Smooth muscle cell (in vitro differentiated cells): ENCODE measurements at regions not wholly inside any gene's neighbourhood (a gene's known extent, or its start where the extent isn't known, plus 50 kb on each side); places are given as distances from the start of the nearest gene placed in this dataset.

Experiments used
- DNase-seq: peaks from one replicate; lab custom pipeline; 2025; ENCODE audit not compliant: unreplicated experiment; lab: John Stamatoyannopoulos, UW
- H2AFZ ChIP-seq: fragments of 200-600 bp; sonication (generic); 2 replicates; pipeline ENCODE4 v1.6.0; 2016; ENCODE audit warnings: antibody characterized with exemption, low read depth, mild to moderate bottlenecking
- H3F3A ChIP-seq: fragments of 200-600 bp; sonication (generic); 2 replicates; pipeline ENCODE4 v1.6.0; 2017; ENCODE audit warnings: antibody characterized with exemption, low read depth
- H3K27ac ChIP-seq: fragments of 200-600 bp; sonication (generic); 2 replicates; pipeline ENCODE4 v1.5.1; 2016; ENCODE audit warnings: low read depth, mild to moderate bottlenecking
- H3K27me3 ChIP-seq: fragments of 200-600 bp; sonication (generic); 2 replicates; pipeline ENCODE4 v1.6.1; 2016; ENCODE audit warnings: low read depth, mild to moderate bottlenecking
- H3K36me3 ChIP-seq: fragments of 200-600 bp; sonication (generic); 2 replicates; pipeline ENCODE4 v1.5.1; 2016; ENCODE audit warnings: low read depth
- H3K4me1 ChIP-seq: fragments of 200-600 bp; sonication (generic); 2 replicates; pipeline ENCODE4 v1.5.1; 2016; ENCODE audit warnings: low read depth
- H3K4me2 ChIP-seq: fragments of 200-600 bp; sonication (generic); 2 replicates; pipeline ENCODE4 v1.6.0; 2016; ENCODE audit warnings: mild to moderate bottlenecking
- H3K4me3 ChIP-seq: fragments of 200-600 bp; sonication (generic); 2 replicates; pipeline ENCODE4 v1.5.1; 2016; ENCODE audit warnings: mild to moderate bottlenecking
- H3K79me2 ChIP-seq: fragments of 200-600 bp; sonication (generic); 2 replicates; pipeline ENCODE4 v1.6.0; 2016; ENCODE audit warnings: low read depth, mild to moderate bottlenecking
- H3K9ac ChIP-seq: fragments of 200-600 bp; sonication (generic); 2 replicates; pipeline ENCODE4 v1.6.0; 2016; ENCODE audit warnings: low read depth
- H3K9me3 ChIP-seq: fragments of 200-600 bp; sonication (generic); replicated peaks from 2 replicates; pipeline ENCODE4 v1.5.1; 2016; ENCODE audit warnings: low read depth
- H4K20me1 ChIP-seq: fragments of 200-600 bp; sonication (generic); 2 replicates; pipeline ENCODE4 v1.6.0; 2016; ENCODE audit warnings: low read depth
- WGBS: methylation state at CpG from one replicate; pipeline ENCODE4 v1.1.7; 2016; ENCODE audit warnings: low lambda C conversion rate; 5-methylcytosine and 5-hydroxymethylcytosine counted together
- TF ChIP-seq, protein P1 (sequence below): fragments of 200-600 bp; sonication (generic); IDR thresholded peaks from 2 replicates; pipeline ENCODE4 v1.5.1; 2017; ENCODE audit warnings: borderline replicate concordance, mild to moderate bottlenecking, antibody characterized with exemption; ENCODE audit not compliant: insufficient read depth, poor library complexity, severe bottlenecking

DNA sequence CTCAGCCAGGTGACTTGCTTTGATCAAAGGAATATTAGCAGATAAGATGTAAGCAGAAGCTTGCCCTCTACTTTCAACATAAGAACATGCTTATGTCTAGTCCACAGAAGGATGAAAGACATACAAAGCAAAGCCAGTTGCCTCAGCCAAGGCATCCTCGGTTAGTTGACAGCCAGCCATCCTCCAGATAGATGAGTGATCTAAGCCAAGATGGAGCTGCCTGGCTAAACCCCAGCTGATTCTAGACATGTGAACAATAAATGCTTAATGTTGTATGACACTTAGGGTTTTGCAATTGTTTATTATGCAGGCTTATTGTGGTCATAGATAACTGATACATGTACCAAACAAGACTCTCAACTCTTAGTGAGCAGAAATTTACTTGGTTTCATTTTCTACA, 157.6 kb upstream of the TMTC2 start:
- Histone ChIP-seq H3K4me3 (no peak overlapping the region), H3F3A (no peaks in the 10 kb centered on the region), H3K27me3 (peaks cover 6% of the 10 kb centered on the region), H3K79me2 (no peaks in the 10 kb centered on the region), H3K4me2 (no peak overlapping the region), H2AFZ (no peak overlapping the region), H3K4me1 (no peaks in the 10 kb centered on the region), H4K20me1 (no peaks in the 10 kb centered on the region), H3K27ac (no peak overlapping the region), H3K36me3 (no peaks in the 10 kb centered on the region), H3K9ac (no peak overlapping the region), H3K9me3 (no peaks in the 10 kb centered on the region)
- TF ChIP-seq, protein P1, sequence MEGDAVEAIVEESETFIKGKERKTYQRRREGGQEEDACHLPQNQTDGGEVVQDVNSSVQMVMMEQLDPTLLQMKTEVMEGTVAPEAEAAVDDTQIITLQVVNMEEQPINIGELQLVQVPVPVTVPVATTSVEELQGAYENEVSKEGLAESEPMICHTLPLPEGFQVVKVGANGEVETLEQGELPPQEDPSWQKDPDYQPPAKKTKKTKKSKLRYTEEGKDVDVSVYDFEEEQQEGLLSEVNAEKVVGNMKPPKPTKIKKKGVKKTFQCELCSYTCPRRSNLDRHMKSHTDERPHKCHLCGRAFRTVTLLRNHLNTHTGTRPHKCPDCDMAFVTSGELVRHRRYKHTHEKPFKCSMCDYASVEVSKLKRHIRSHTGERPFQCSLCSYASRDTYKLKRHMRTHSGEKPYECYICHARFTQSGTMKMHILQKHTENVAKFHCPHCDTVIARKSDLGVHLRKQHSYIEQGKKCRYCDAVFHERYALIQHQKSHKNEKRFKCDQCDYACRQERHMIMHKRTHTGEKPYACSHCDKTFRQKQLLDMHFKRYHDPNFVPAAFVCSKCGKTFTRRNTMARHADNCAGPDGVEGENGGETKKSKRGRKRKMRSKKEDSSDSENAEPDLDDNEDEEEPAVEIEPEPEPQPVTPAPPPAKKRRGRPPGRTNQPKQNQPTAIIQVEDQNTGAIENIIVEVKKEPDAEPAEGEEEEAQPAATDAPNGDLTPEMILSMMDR: no peak
- 74% methylated on average over 1 of the region's 1 CpG for WGBS
- DNase-seq: no peak

- H2AFZ ChIP-seq: no peak overlapping the region
- no peak overlapping the region for H3K27ac ChIP-seq
- H3K4me2 ChIP-seq: no peak overlapping the region
- DNase-seq: no peak
- H3F3A ChIP-seq: no peaks in the 10 kb centered on the region
- TF ChIP-seq, protein P1: no peak
- H3K4me3 ChIP-seq: no peak overlapping the region
- H3K27me3 ChIP-seq: peaks cover 6% of the 10 kb centered on the region
- H3K36me3 ChIP-seq: no peaks in the 10 kb centered on the region
- H3K9ac ChIP-seq: no peak overlapping the region
- no peaks in the 10 kb centered on the region for H3K79me2 ChIP-seq
- H3K9me3 ChIP-seq: no peaks in the 10 kb centered on the region
- H3K4me1 ChIP-seq: no peaks in the 10 kb centered on the region
- no peaks in the 10 kb centered on the region for H4K20me1 ChIP-seq
- 70% methylated on average over 3 of the region's 3 CpGs for WGBS
Measured at GRCh38 chr12:82529954-82530353, 156.8 kb upstream of the TMTC2 start.

GRCh38 chr12:82530394-82530793, 156.3 kb upstream of the TMTC2 start:
- Histone ChIP-seq H3K4me1 (no peaks in the 10 kb centered on the region), H3K27ac (no peak overlapping the region), H3K79me2 (no peaks in the 10 kb centered on the region), H3F3A (no peaks in the 10 kb centered on the region), H2AFZ (no peak overlapping the region), H3K36me3 (no peaks in the 10 kb centered on the region), H4K20me1 (no peaks in the 10 kb centered on the region), H3K4me2 (no peak overlapping the region), H3K9ac (no peak overlapping the region), H3K4me3 (no peak overlapping the region), H3K27me3 (peaks cover 6% of the 10 kb centered on the region), H3K9me3 (no peaks in the 10 kb centered on the region)
- DNase-seq: no peak
- TF ChIP-seq, protein P1: no peak
- 88% methylated on average over 2 of the region's 2 CpGs for WGBS

- H3F3A ChIP-seq: no peaks in the 10 kb centered on the region
- no peaks in the 10 kb centered on the region for H4K20me1 ChIP-seq
- TF ChIP-seq, protein P1: no peak
- H3K9me3 ChIP-seq: no peaks in the 10 kb centered on the region
- no peak overlapping the region for H3K4me2 ChIP-seq
- H3K79me2 ChIP-seq: no peaks in the 10 kb centered on the region
- H2AFZ ChIP-seq: no peak overlapping the region
- 79% methylated on average over 1 of the region's 1 CpG for WGBS
- no peaks in the 10 kb centered on the region for H3K27me3 ChIP-seq
- no peaks in the 10 kb centered on the region for H3K4me1 ChIP-seq
- H3K4me3 ChIP-seq: no peak overlapping the region
- H3K9ac ChIP-seq: no peak overlapping the region
- H3K27ac ChIP-seq: no peak overlapping the region
- DNase-seq: no peak
- no peaks in the 10 kb centered on the region for H3K36me3 ChIP-seq
Measured at GRCh38 chr12:82533341-82533740, 153.4 kb upstream of the TMTC2 start.
